ENCODE measurements at regions not wholly inside any gene's neighbourhood (a gene's known extent, or its start where the extent isn't known, plus 50 kb on each side); places are given as distances from the start of the nearest gene placed in this dataset.

DNA sequence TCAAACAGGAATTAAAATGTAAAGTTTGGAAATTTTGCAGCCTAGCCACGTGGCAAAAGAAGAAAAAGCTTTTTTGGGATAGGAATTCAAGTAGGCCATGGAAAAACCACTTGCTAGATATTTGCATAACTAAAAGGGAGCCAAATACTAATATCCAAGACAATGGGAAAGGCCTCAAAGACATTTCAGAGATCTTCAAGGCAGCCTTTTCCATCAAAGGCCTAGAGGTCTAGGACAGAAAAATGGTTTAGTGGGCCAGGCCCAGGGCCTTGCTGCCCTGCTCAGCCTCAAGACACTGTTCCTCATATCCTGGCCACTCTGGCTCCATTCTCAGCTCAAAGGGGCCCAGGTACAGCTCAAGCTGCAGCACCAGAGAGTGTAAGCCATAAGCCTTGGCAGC, 265.9 kb upstream of the RPS23 start:
- in situ Hi-C loops (cut with HindIII; ENCODE audit: low pct_unique_long_range_greater_than_20kb, low sequenced_read_pairs), result no loop called here
- TF ChIP-seq, protein P1, sequence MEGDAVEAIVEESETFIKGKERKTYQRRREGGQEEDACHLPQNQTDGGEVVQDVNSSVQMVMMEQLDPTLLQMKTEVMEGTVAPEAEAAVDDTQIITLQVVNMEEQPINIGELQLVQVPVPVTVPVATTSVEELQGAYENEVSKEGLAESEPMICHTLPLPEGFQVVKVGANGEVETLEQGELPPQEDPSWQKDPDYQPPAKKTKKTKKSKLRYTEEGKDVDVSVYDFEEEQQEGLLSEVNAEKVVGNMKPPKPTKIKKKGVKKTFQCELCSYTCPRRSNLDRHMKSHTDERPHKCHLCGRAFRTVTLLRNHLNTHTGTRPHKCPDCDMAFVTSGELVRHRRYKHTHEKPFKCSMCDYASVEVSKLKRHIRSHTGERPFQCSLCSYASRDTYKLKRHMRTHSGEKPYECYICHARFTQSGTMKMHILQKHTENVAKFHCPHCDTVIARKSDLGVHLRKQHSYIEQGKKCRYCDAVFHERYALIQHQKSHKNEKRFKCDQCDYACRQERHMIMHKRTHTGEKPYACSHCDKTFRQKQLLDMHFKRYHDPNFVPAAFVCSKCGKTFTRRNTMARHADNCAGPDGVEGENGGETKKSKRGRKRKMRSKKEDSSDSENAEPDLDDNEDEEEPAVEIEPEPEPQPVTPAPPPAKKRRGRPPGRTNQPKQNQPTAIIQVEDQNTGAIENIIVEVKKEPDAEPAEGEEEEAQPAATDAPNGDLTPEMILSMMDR (IDR thresholded peaks at IDR 0.05), result no peak
- TF ChIP-seq TCF7L2 (IDR thresholded peaks at IDR 0.05; ENCODE audit: low read depth, low read length) (no peak), POLR2AphosphoS5 (IDR thresholded peaks at IDR 0.05; ENCODE audit: low read depth, low read length) (no peak), SIN3A (IDR thresholded peaks at IDR 0.05; ENCODE audit: borderline replicate concordance, insufficient read depth, low read depth, low read length) (no peak)
- TF ChIP-seq, protein P2, sequence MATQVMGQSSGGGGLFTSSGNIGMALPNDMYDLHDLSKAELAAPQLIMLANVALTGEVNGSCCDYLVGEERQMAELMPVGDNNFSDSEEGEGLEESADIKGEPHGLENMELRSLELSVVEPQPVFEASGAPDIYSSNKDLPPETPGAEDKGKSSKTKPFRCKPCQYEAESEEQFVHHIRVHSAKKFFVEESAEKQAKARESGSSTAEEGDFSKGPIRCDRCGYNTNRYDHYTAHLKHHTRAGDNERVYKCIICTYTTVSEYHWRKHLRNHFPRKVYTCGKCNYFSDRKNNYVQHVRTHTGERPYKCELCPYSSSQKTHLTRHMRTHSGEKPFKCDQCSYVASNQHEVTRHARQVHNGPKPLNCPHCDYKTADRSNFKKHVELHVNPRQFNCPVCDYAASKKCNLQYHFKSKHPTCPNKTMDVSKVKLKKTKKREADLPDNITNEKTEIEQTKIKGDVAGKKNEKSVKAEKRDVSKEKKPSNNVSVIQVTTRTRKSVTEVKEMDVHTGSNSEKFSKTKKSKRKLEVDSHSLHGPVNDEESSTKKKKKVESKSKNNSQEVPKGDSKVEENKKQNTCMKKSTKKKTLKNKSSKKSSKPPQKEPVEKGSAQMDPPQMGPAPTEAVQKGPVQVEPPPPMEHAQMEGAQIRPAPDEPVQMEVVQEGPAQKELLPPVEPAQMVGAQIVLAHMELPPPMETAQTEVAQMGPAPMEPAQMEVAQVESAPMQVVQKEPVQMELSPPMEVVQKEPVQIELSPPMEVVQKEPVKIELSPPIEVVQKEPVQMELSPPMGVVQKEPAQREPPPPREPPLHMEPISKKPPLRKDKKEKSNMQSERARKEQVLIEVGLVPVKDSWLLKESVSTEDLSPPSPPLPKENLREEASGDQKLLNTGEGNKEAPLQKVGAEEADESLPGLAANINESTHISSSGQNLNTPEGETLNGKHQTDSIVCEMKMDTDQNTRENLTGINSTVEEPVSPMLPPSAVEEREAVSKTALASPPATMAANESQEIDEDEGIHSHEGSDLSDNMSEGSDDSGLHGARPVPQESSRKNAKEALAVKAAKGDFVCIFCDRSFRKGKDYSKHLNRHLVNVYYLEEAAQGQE (IDR thresholded peaks at IDR 0.05; ENCODE audit: insufficient read depth in 1 of 2, low read depth in 2 of 2, low read length in 1 of 2), result no peak
- H3K36me3 ChIP-seq (ENCODE audit: control insufficient read depth, insufficient read depth, low read length), result no peaks in the 10 kb centered on the region
- ChIA-PET CTCF (interaction anchor here (0.7 kb wide), 1 partner anchor 23 kb away, joined by 3 read pairs; no protein-coding TSS in a partner anchor), POLR2A (no interaction called here)
- intact Hi-C loops (cut with micrococcal nuclease; ENCODE audit: unreplicated experiment), result no loop called here
- H3K27ac ChIP-seq (ENCODE audit: low read length), result no peak overlapping the region
- H3K4me1 ChIP-seq (ENCODE audit: control insufficient read depth, insufficient read depth, low read length), result no peaks in the 10 kb centered on the region
- H3K4me3 ChIP-seq (ENCODE audit: low read depth in 2 of 2, low read length in 2 of 2), result no peak overlapping the region
- H3K27me3 ChIP-seq (ENCODE audit: control insufficient read depth, insufficient read depth, low read length), result no peaks in the 10 kb centered on the region
- ATAC-seq (no peak), DNase-seq (ENCODE audit: low read depth, low spot score) (no peak)
- BruUV-seq (replicated peaks), result no TSS peak
- no peaks in the 10 kb centered on the region for H3K9me3 ChIP-seq (ENCODE audit: control insufficient read depth, insufficient read depth, low read depth, low read length)

DNA sequence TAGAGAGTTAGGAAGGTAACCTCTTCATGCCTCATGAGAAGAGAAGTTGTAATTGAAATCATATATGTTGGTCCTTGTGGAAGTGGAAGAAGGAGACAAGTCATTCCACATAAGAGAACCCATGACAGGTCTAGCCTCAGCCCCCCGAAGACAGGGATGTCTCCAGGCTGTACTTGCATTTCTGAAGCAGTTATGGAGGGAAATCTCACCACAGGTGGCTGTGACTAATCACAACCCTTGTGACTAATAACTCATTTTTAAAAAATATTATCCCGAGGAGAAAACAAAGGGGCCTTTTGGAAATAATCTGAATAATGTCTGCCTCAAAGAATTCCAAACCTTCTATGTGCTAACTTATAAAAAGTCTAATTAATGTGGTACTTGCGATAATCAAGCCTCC, 262.1 kb upstream of the RPS23 start:
- no TSS peak for BruUV-seq (replicated peaks)
- no peak overlapping the region for H3K27ac ChIP-seq (ENCODE audit: low read length)
- no peaks in the 10 kb centered on the region for H3K36me3 ChIP-seq (ENCODE audit: control insufficient read depth, insufficient read depth, low read length)
- in situ Hi-C loops (cut with HindIII; ENCODE audit: low pct_unique_long_range_greater_than_20kb, low sequenced_read_pairs), result no loop called here
- ChIA-PET CTCF (no interaction called here), POLR2A (no interaction called here)
- intact Hi-C loops (cut with micrococcal nuclease; ENCODE audit: unreplicated experiment), result no loop called here
- H3K9me3 ChIP-seq (ENCODE audit: control insufficient read depth, insufficient read depth, low read depth, low read length), result no peaks in the 10 kb centered on the region
- no peaks in the 10 kb centered on the region for H3K27me3 ChIP-seq (ENCODE audit: control insufficient read depth, insufficient read depth, low read length)
- no peak overlapping the region for H3K4me3 ChIP-seq (ENCODE audit: low read depth in 2 of 2, low read length in 2 of 2)
- ATAC-seq (no peak), DNase-seq (ENCODE audit: low read depth, low spot score) (no peak)
- TF ChIP-seq TCF7L2 (IDR thresholded peaks at IDR 0.05; ENCODE audit: low read depth, low read length), result no peak
- TF ChIP-seq, protein P2 (IDR thresholded peaks at IDR 0.05; ENCODE audit: insufficient read depth in 1 of 2, low read depth in 2 of 2, low read length in 1 of 2), result no peak
- no peaks in the 10 kb centered on the region for H3K4me1 ChIP-seq (ENCODE audit: control insufficient read depth, insufficient read depth, low read length)
